Activated naive CD8-positive, alpha-beta T cell treated with anti-CD3 and anti-CD28 coated beads for 36 hours (primary cell): ENCODE measurements at regions not wholly inside any gene's neighbourhood (a gene's known extent, or its start where the extent isn't known, plus 50 kb on each side); places are given as distances from the start of the nearest gene placed in this dataset.
A peak's percentile ranks its signal among the peaks of the same experiment; 100 is the strongest.
"Not testable (repeated sequence)": the region's sequence is repeated elsewhere in the genome, so short reads cannot be mapped to it uniquely, and the experiment has no call there.

ENCODE experiments used
- DNase-seq: peaks from one replicate; pipeline ENCODE4 v3.0.0; 2021
- H3K27ac Mint-ChIP-seq: one replicate; pipeline ENCODE4 v1.8.0; 2022; ENCODE audit warnings: mild to moderate bottlenecking, moderate library complexity, mixed read lengths
- H3K27me3 Mint-ChIP-seq: one replicate; pipeline ENCODE4 v1.8.0; 2022; ENCODE audit warnings: mild to moderate bottlenecking, mixed read lengths
- H3K36me3 Mint-ChIP-seq: one replicate; pipeline ENCODE4 v1.8.0; 2021; ENCODE audit warnings: mild to moderate bottlenecking, mixed read lengths
- H3K4me1 Mint-ChIP-seq: one replicate; pipeline ENCODE4 v1.8.0; 2021; ENCODE audit warnings: mixed read lengths
- H3K4me3 Mint-ChIP-seq: one replicate; pipeline ENCODE4 v1.8.0; 2022; ENCODE audit warnings: mild to moderate bottlenecking, moderate library complexity, mixed read lengths
- H3K9me3 Mint-ChIP-seq: one replicate; pipeline ENCODE4 v1.8.0; 2022; ENCODE audit warnings: mixed read lengths

- not testable (repeated sequence) for H3K4me3 Mint-ChIP-seq, H3K4me1 Mint-ChIP-seq, H3K36me3 Mint-ChIP-seq, DNase-seq, H3K27ac Mint-ChIP-seq, H3K9me3 Mint-ChIP-seq
- H3K27me3 Mint-ChIP-seq: peaks cover 13% of the 10 kb centered on the region
These were observed 185.9 kb upstream of the ZNF644 start for GRCh38 chr1:91207691-91208090.

DNA sequence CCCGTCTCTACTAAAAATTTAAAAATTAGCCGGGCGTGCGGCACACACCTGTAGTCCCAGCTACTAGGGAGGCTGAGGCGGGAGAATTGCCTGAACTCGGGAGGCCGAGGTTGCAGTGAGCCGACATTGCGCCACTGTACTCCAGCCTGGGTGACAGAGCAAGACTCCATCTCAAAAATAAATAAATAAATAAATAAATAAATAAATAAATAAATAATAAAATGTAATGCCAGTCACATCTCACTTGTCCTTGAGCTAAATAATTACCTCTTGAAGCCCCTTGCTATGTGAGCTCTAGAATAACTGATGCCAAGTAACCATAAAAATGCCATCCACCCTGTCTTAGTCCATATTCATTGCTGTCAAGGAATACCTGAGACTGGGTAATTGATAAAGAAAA is 182.3 kb upstream of the ZNF644 start:
- H3K27me3 Mint-ChIP-seq: peaks cover 16% of the 10 kb centered on the region
- not testable (repeated sequence) for H3K36me3 Mint-ChIP-seq, H3K4me1 Mint-ChIP-seq

GRCh38 chr1:91201694-91202093 is 179.9 kb upstream of the ZNF644 start:
- Mint-ChIP-seq H3K27ac (no peak overlapping the region), H3K4me3 (no peak overlapping the region), H3K4me1 (no peaks in the 10 kb centered on the region), H3K9me3 (no peaks in the 10 kb centered on the region), H3K27me3 (peaks cover 16% of the 10 kb centered on the region), H3K36me3 (no peaks in the 10 kb centered on the region)
- no peak for DNase-seq

More for the DNA sequence above, 182.3 kb upstream of the ZNF644 start:
- H3K4me3 Mint-ChIP-seq, H3K9me3 Mint-ChIP-seq, DNase-seq, H3K27ac Mint-ChIP-seq: not testable (repeated sequence)

DNA sequence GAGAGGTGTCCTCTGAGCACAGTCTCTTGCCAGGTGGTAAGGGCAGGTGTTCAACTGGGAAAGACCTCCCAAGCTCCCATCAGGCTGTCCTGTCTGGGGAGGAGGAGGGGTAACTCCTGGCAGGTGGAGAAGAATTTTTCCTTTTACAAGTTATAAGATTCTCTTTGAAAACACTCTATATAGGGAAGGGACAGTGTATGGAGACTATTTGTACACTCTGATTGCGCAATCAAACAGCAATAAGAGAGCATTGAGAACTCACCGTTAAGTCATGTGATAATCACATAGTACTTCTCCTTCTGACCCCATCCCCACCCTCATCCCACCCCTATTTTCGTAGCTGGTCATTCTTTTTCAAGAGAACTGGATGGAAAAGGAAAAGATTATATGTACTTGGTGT is 179.3 kb upstream of the ZNF644 start:
- no peak for DNase-seq
- peaks cover 16% of the 10 kb centered on the region for H3K27me3 Mint-ChIP-seq
- no peaks in the 10 kb centered on the region for H3K9me3 Mint-ChIP-seq
- H3K36me3 Mint-ChIP-seq: no peaks in the 10 kb centered on the region
- no peak overlapping the region for H3K27ac Mint-ChIP-seq
- no peak overlapping the region for H3K4me3 Mint-ChIP-seq
- H3K4me1 Mint-ChIP-seq: no peaks in the 10 kb centered on the region

- no peaks in the 10 kb centered on the region for H3K4me1 Mint-ChIP-seq
- no peaks in the 10 kb centered on the region for H3K9me3 Mint-ChIP-seq
- DNase-seq: no peak
- H3K27me3 Mint-ChIP-seq: peaks cover 16% of the 10 kb centered on the region
- H3K36me3 Mint-ChIP-seq: no peaks in the 10 kb centered on the region
- H3K27ac Mint-ChIP-seq: no peak overlapping the region
- H3K4me3 Mint-ChIP-seq: no peak overlapping the region
These were observed 178.8 kb upstream of the ZNF644 start for GRCh38 chr1:91200675-91201074.

GRCh38 chr1:91199988-91200387 is 178.2 kb upstream of the ZNF644 start:
- no peak overlapping the region for H3K27ac Mint-ChIP-seq
- no peaks in the 10 kb centered on the region for H3K4me1 Mint-ChIP-seq
- H3K9me3 Mint-ChIP-seq: no peaks in the 10 kb centered on the region
- peaks cover 16% of the 10 kb centered on the region for H3K27me3 Mint-ChIP-seq
- no peak overlapping the region for H3K4me3 Mint-ChIP-seq
- no peaks in the 10 kb centered on the region for H3K36me3 Mint-ChIP-seq
- no peak for DNase-seq

GRCh38 chr1:91190996-91191395 is 169.2 kb upstream of the ZNF644 start:
- H3K27ac Mint-ChIP-seq: no peak overlapping the region
- no peak overlapping the region for H3K4me3 Mint-ChIP-seq
- H3K9me3 Mint-ChIP-seq: peaks cover under 1% of the 10 kb centered on the region
- H3K36me3 Mint-ChIP-seq: no peaks in the 10 kb centered on the region
- H3K4me1 Mint-ChIP-seq: no peaks in the 10 kb centered on the region
- peaks cover 19% of the 10 kb centered on the region for H3K27me3 Mint-ChIP-seq
- DNase-seq: no peak

DNA sequence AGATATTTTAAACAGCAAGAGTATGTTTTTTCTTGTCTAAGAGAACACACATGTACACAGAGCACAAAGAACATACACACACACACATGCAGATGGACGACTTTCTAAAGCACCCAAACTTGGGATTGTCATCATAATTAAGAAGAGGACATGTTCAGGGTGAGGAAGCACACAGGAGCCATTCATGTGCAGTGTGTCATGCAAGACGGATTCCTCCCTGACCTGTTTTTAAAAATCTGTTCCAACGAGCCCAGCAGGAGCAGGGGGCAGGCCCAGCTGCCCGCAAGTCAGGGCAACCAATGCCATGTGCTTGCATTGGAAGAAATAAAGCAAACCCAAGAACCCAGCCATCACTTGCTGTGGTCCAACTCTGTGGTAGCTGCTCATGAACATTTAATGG is 167.3 kb upstream of the ZNF644 start:
- Mint-ChIP-seq H3K27me3 (peaks cover 23% of the 10 kb centered on the region), H3K4me1 (no peaks in the 10 kb centered on the region), H3K27ac (no peak overlapping the region), H3K36me3 (no peaks in the 10 kb centered on the region), H3K9me3 (peaks cover 8% of the 10 kb centered on the region), H3K4me3 (no peak overlapping the region)
- no peak for DNase-seq

GRCh38 chr1:91182807-91183206 is 161.0 kb upstream of the ZNF644 start:
- not testable (repeated sequence) for H3K4me1 Mint-ChIP-seq, H3K27ac Mint-ChIP-seq, DNase-seq, H3K4me3 Mint-ChIP-seq, H3K36me3 Mint-ChIP-seq
- peaks cover 12% of the 10 kb centered on the region for H3K27me3 Mint-ChIP-seq
- peaks cover 18% of the 10 kb centered on the region for H3K9me3 Mint-ChIP-seq

DNA sequence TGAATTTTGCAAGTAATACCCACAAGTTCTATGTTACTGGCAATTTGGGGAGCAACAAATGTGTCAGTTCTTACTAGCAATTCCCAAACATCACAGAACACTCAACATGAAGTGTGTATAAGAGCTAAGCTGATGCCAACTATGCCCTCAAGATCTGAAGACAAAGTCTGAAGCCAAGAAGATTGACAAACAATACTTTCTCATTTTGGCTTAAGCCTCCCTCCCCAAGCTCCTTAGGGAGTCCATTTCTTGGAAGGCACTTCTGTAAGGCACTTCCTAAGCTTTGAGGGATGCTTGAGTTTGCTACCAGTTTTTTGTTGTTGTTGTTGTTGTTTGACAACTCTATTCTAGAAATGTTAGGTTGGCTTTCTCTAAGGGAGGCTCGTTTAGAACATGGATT is 154.4 kb upstream of the ZNF644 start:
- Mint-ChIP-seq H3K9me3 (peaks cover 1% of the 10 kb centered on the region), H3K4me3 (no peak overlapping the region), H3K27ac (no peak overlapping the region), H3K27me3 (peaks cover 34% of the 10 kb centered on the region), H3K4me1 (no peaks in the 10 kb centered on the region), H3K36me3 (no peaks in the 10 kb centered on the region)
- no peak for DNase-seq

GRCh38 chr1:91174734-91175133 is 152.9 kb upstream of the ZNF644 start:
- Mint-ChIP-seq H3K9me3 (no peaks in the 10 kb centered on the region), H3K27ac (no peak overlapping the region), H3K4me3 (no peak overlapping the region), H3K4me1 (no peaks in the 10 kb centered on the region), H3K36me3 (no peaks in the 10 kb centered on the region), H3K27me3 (peaks cover 34% of the 10 kb centered on the region)
- no peak for DNase-seq

DNA sequence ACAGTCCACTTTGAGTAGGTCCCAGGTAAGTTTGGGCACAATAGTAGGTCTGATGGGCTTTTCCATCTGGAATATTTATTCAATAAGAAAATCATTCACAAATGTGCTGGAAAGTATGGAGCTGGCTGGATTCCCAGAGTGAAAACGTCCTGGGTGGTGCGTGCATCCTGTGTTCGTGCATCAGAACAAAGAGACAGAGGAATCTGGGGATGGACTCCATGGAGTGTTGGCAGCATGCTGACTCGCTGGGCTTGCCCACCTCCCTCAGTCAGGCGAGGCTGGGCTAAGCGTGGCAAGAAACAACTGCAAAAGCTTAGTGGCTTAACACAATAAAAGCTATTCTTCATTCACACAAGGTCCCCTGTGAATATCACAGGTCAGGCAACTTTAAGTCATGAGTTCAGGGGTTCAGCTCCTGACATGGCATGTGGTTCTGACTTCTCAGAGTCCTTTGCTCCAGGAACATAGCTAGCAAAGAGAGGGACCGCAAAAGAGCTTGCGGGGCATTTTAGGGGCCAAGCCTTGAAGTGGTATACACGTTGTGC is 151.6 kb upstream of the ZNF644 start:
- Mint-ChIP-seq H3K36me3 (no peaks in the 10 kb centered on the region), H3K4me3 (no peak overlapping the region), H3K27ac (no peak overlapping the region), H3K4me1 (no peaks in the 10 kb centered on the region), H3K27me3 (peaks cover 34% of the 10 kb centered on the region), H3K9me3 (no peaks in the 10 kb centered on the region)
- DNase-seq: no peak

GRCh38 chr1:91172541-91172940 is 150.7 kb upstream of the ZNF644 start:
- Mint-ChIP-seq H3K27me3 (peaks cover 34% of the 10 kb centered on the region), H3K4me1 (no peaks in the 10 kb centered on the region), H3K9me3 (no peaks in the 10 kb centered on the region), H3K4me3 (no peak overlapping the region), H3K27ac (no peak overlapping the region), H3K36me3 (no peaks in the 10 kb centered on the region)
- DNase-seq: no peak

DNA sequence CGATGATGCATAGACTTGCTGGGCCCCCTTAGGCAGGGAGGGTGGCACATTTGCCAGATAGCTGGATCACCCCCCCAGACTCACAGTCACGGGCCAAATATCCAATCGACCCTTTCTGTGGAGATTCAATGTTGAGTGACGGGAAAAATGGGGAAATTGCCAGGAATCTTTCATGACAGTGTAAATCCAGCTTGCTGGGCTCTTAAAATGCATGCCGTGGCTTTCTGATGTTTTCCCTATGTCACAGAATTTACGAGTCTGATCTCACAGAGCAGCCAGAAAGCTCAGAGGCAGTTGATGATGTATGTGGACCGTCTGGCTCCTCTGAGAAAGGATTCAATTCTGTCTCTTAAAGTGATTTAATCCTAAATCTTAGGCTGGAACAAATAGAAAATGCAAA is 150.1 kb upstream of the ZNF644 start:
- DNase-seq: no peak
- no peaks in the 10 kb centered on the region for H3K9me3 Mint-ChIP-seq
- no peaks in the 10 kb centered on the region for H3K36me3 Mint-ChIP-seq
- no peak overlapping the region for H3K27ac Mint-ChIP-seq
- H3K4me1 Mint-ChIP-seq: no peaks in the 10 kb centered on the region
- H3K27me3 Mint-ChIP-seq: peaks cover 30% of the 10 kb centered on the region
- H3K4me3 Mint-ChIP-seq: no peak overlapping the region

DNA sequence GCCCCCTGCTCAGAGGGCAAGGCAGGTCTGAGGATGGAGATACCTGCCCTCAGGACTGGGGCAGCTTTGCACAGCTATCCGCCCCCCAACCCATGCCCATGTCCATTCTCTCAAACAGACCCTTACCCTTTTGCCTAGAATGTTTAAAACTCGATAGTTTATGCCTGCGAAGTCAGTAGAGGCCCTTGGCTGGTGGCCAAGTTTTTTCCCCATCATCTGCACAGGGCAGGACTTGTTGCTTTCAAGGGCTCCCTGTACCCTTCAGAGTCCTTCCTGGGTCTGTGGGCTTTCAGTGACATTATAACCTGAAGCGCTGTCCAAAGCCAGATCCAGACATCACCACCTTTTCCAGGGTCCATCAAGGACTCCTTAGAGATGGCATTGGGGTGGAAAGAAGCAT is 148.7 kb upstream of the ZNF644 start:
- Mint-ChIP-seq H3K36me3 (no peaks in the 10 kb centered on the region), H3K27ac (no peak overlapping the region), H3K9me3 (no peaks in the 10 kb centered on the region), H3K4me3 (no peak overlapping the region), H3K4me1 (no peaks in the 10 kb centered on the region), H3K27me3 (peaks cover 24% of the 10 kb centered on the region)
- no peak for DNase-seq

- Mint-ChIP-seq H3K4me3 (no peak overlapping the region), H3K4me1 (no peaks in the 10 kb centered on the region), H3K9me3 (no peaks in the 10 kb centered on the region), H3K27me3 (no peaks in the 10 kb centered on the region), H3K27ac (no peak overlapping the region), H3K36me3 (no peaks in the 10 kb centered on the region)
- DNase-seq: peak; percentile 14
These were observed 144.4 kb upstream of the ZNF644 start for GRCh38 chr1:91166106-91166712.
